Breast epithelium (tissue), 3 donors: ENCODE measurements at regions not wholly inside any gene's neighbourhood (a gene's known extent, or its start where the extent isn't known, plus 50 kb on each side); places are given as distances from the start of the nearest gene placed in this dataset.

Experiments used
- POLR2A ChIP-seq: fragments of 450-650 bp; IDR thresholded peaks from one replicate; pipeline ENCODE4 v1.6.1; 2016; ENCODE audit warnings: antibody characterized with exemption, mild to moderate bottlenecking, moderate library complexity
- POLR2AphosphoS5 ChIP-seq, 3 donors: sonication (generic); formaldehyde crosslinking; IDR thresholded peaks; one replicate each; pipeline ENCODE4 v1.6.1; 2017; ENCODE audit warnings: antibody characterized with exemption in 3 of 3
- TF ChIP-seq, protein P1 (sequence below), 3 donors: fragments of 450-650 bp; IDR thresholded peaks; one replicate each; pipeline ENCODE4 v1.5.1; 2016 to 2017; ENCODE audit warnings: antibody characterized with exemption in 3 of 3, mild to moderate bottlenecking in 3 of 3, moderate library complexity in 3 of 3

DNA sequence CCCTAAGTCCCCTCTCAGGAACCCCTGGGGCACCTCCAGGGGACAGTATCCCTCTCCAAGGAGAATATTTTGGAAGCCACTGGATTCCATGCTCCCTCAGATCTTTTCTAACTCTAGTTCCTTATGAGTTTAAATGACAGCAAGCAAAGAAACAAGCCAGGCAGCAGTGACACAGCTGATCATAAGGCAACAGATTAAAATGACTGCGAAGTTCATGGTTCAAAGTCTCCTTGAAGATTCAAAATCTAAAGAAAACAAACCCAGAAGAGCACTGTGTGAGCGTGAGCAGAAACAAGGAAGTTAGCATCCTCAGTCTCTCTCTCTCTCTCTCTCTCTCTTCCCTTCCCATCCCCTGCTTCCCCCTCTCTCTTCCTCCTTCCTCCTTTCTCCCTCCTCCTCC is 316.7 kb upstream of the SLC30A5 start:
- no peak for TF ChIP-seq POLR2A
- TF ChIP-seq, protein P1, sequence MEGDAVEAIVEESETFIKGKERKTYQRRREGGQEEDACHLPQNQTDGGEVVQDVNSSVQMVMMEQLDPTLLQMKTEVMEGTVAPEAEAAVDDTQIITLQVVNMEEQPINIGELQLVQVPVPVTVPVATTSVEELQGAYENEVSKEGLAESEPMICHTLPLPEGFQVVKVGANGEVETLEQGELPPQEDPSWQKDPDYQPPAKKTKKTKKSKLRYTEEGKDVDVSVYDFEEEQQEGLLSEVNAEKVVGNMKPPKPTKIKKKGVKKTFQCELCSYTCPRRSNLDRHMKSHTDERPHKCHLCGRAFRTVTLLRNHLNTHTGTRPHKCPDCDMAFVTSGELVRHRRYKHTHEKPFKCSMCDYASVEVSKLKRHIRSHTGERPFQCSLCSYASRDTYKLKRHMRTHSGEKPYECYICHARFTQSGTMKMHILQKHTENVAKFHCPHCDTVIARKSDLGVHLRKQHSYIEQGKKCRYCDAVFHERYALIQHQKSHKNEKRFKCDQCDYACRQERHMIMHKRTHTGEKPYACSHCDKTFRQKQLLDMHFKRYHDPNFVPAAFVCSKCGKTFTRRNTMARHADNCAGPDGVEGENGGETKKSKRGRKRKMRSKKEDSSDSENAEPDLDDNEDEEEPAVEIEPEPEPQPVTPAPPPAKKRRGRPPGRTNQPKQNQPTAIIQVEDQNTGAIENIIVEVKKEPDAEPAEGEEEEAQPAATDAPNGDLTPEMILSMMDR (IDR thresholded peaks at IDR 0.05), result no peak
- TF ChIP-seq POLR2AphosphoS5 (IDR thresholded peaks at IDR 0.05), result no peak
